ENCODE measurements at regions not wholly inside any gene's neighbourhood (a gene's known extent, or its start where the extent isn't known, plus 50 kb on each side); places are given as distances from the start of the nearest gene placed in this dataset.
A peak's percentile ranks its signal among the peaks of the same experiment; 100 is the strongest.

- WGBS (ENCODE audit: insufficient coverage) = no CpG with 5 or more reads among the region's 4 CpGs
Measured at GRCh38 chr12:115886666-115887065, 390.8 kb downstream of the MED13L start.

GRCh38 chr12:115885040-115885690, 392.3 kb downstream of the MED13L start:
- 78% methylated on average over 6 of the region's 12 CpGs for WGBS (ENCODE audit: insufficient coverage)
- Histone ChIP-seq H3K4me1 (ENCODE audit: control insufficient read depth in 1 of 2, insufficient read depth in 2 of 2, low read length in 2 of 2) (no peaks in the 10 kb centered on the region), H3K4me2 (replicated peaks; ENCODE audit: extremely low read depth, low read length, poor library complexity, severe bottlenecking) (no peak overlapping the region), H4K20me1 (ENCODE audit: insufficient read depth, low read length) (no peaks in the 10 kb centered on the region), H3K9ac (ENCODE audit: insufficient read depth, low read length, poor library complexity, severe bottlenecking) (no peak overlapping the region), H3K36me3 (replicated peaks in 1 of 2; ENCODE audit: control insufficient read depth in 1 of 2, insufficient read depth in 2 of 2, low read length in 2 of 2) (no peaks in the 10 kb centered on the region), H3K27ac (ENCODE audit: low read depth in 1 of 2, low read length in 2 of 2) (no peak overlapping the region), H3K4me3 (replicated peaks in 1 of 3; ENCODE audit: low read depth in 2 of 3, low read length in 3 of 3) (no peak overlapping the region), H2AFZ (ENCODE audit: insufficient read depth, low read depth, low read length, poor library complexity, severe bottlenecking) (no peak overlapping the region), H3K9me3 (replicated peaks in 1 of 2; ENCODE audit: control insufficient read depth in 1 of 2, insufficient read depth in 1 of 2, low read length in 2 of 2) (no peaks in the 10 kb centered on the region), H3K27me3 (ENCODE audit: control insufficient read depth in 2 of 2, insufficient read depth in 2 of 2, low read length in 2 of 2) (peaks cover 0 to 2% of the 10 kb centered on the region in 2 donors), H3K79me2 (ENCODE audit: insufficient read depth, low read length) (no peaks in the 10 kb centered on the region)
- TF ChIP-seq CTCF (IDR thresholded peaks at IDR 0.05) = no peak
- Mint-ChIP-seq H3K4me1 (no peaks in the 10 kb centered on the region), H3K36me3 (no peaks in the 10 kb centered on the region), H3K27ac (peak overlapping the region in 1 of 7 donors; percentile 5), H3K27me3 (ENCODE audit: low read depth in 3 of 3) (peaks cover 5 to 18% (median 14%) of the 10 kb centered on the region in 3 donors), H3K4me3 (no peak overlapping the region), H3K9me3 (peaks cover 0 to 5% (median 0%) of the 10 kb centered on the region in 7 donors)
- no peak for DNase-seq
- intact Hi-C loops (cut with micrococcal nuclease) = no loop called here

More at GRCh38 chr12:115886666-115887065, 390.8 kb downstream of the MED13L start:
- Mint-ChIP-seq H3K27me3 (ENCODE audit: low read depth in 3 of 3) (peaks cover 9 to 29% (median 17%) of the 10 kb centered on the region in 3 donors), H3K27ac (peak overlapping the region in 1 of 7 donors; percentile 32), H3K4me3 (no peak overlapping the region), H3K9me3 (peaks cover 0 to 5% (median 0%) of the 10 kb centered on the region in 7 donors), H3K36me3 (no peaks in the 10 kb centered on the region), H3K4me1 (no peaks in the 10 kb centered on the region)
- intact Hi-C loops (cut with micrococcal nuclease) = no loop called here
- DNase-seq = no peak
- no peak overlapping the region for H2AFZ ChIP-seq (ENCODE audit: insufficient read depth, low read depth, low read length, poor library complexity, severe bottlenecking)
- H3K79me2 ChIP-seq (ENCODE audit: insufficient read depth, low read length) = no peaks in the 10 kb centered on the region
- H3K27me3 ChIP-seq (ENCODE audit: control insufficient read depth in 2 of 2, insufficient read depth in 2 of 2, low read length in 2 of 2) = peaks cover 0 to 2% of the 10 kb centered on the region in 2 donors
- H3K27ac ChIP-seq (ENCODE audit: low read depth in 1 of 2, low read length in 2 of 2) = no peak overlapping the region
- H3K9ac ChIP-seq (ENCODE audit: insufficient read depth, low read length, poor library complexity, severe bottlenecking) = no peak overlapping the region
- no peak for TF ChIP-seq CTCF (IDR thresholded peaks at IDR 0.05)
- no peak overlapping the region for H3K4me2 ChIP-seq (replicated peaks; ENCODE audit: extremely low read depth, low read length, poor library complexity, severe bottlenecking)
- no peaks in the 10 kb centered on the region for H3K36me3 ChIP-seq (replicated peaks in 1 of 2; ENCODE audit: control insufficient read depth in 1 of 2, insufficient read depth in 2 of 2, low read length in 2 of 2)
- no peaks in the 10 kb centered on the region for H3K9me3 ChIP-seq (replicated peaks in 1 of 2; ENCODE audit: control insufficient read depth in 1 of 2, insufficient read depth in 1 of 2, low read length in 2 of 2)
- H3K4me1 ChIP-seq (ENCODE audit: control insufficient read depth in 1 of 2, insufficient read depth in 2 of 2, low read length in 2 of 2) = no peaks in the 10 kb centered on the region
- H3K4me3 ChIP-seq (replicated peaks in 1 of 3; ENCODE audit: low read depth in 2 of 3, low read length in 3 of 3) = no peak overlapping the region
- H4K20me1 ChIP-seq (ENCODE audit: insufficient read depth, low read length) = no peaks in the 10 kb centered on the region
